ENCODE measurements at regions not wholly inside any gene's neighbourhood (a gene's known extent, or its start where the extent isn't known, plus 50 kb on each side); places are given as distances from the start of the nearest gene placed in this dataset.

GRCh38 chr13:84088996-84089395 lies 206.7 kb upstream of the SLITRK1 start:
- TF ChIP-seq JUNB (IDR thresholded peaks at IDR 0.05; ENCODE audit: unreplicated experiment) (no peak), CTCF (conservative IDR thresholded peaks at IDR 0.05; ENCODE audit: low read depth in 2 of 2) (no peak), POLR2AphosphoS5 (IDR thresholded peaks at IDR 0.05; ENCODE audit: low read depth) (no peak), CREB1 (CRISPR knock-in tag; IDR thresholded peaks at IDR 0.05; ENCODE audit: low read depth) (no peak), EZH2phosphoT487 (IDR thresholded peaks at IDR 0.05; ENCODE audit: unreplicated experiment) (no peak), NANOG (IDR thresholded peaks at IDR 0.05; ENCODE audit: borderline replicate concordance) (no peak), REST (IDR thresholded peaks at IDR 0.05; ENCODE audit: unreplicated experiment) (no peak), EZH2 (IDR thresholded peaks at IDR 0.05; ENCODE audit: low read depth, unreplicated experiment) (no peak), ETS1 (IDR thresholded peaks at IDR 0.05) (no peak), STAT1 (IDR thresholded peaks at IDR 0.05; ENCODE audit: unreplicated experiment) (no peak)
